K562 (cell line): ENCODE measurements at regions not wholly inside any gene's neighbourhood (a gene's known extent, or its start where the extent isn't known, plus 50 kb on each side); places are given as distances from the start of the nearest gene placed in this dataset.

Experiments used
- ATAC-seq: fragments of 200-7000 bp; cut with Tn5 transposase; 3 replicates; pipeline ENCODE4 v1.9.1; 2020; ENCODE audit warnings: moderate library complexity
- BruUV-seq: library from RNA; stranded (reverse); fragments of 400-500 nt; replicated peaks from 2 replicates; lab custom pipeline; 2021; lab: Mats Ljungman, UMichigan
- CTCF ChIA-PET: fragments of 300-600 bp; formaldehyde crosslinking; extraction: SDS; loops from one replicate; lab custom pipeline; 2021; ENCODE audit warnings: low intra/inter-chr PET ratio; lab: Yijun Ruan, JAX
- POLR2A ChIA-PET: fragments of 300-600, 350-650 bp; sonication (Branson Sonifier 250); formaldehyde crosslinking; extraction: SDS; loops from one replicate; lab custom pipeline; 2021; ENCODE audit warnings: antibody characterized with exemption, inconsistent platforms; lab: Yijun Ruan, JAX
- DNase-seq, 4 experiments: peaks; one replicate each; pipeline versions ENCODE4 v3.0.0 to v3.0.0-alpha.2; 2011 to 2018; ENCODE audit warnings: low spot score in 3 of 4, mixed read lengths in 3 of 4; ENCODE audit errors: extremely low read depth in 1 of 4
- FAIRE-seq: peaks from 2 replicates; lab custom pipeline; 2011; peaks lifted over from hg19 to GRCh38; lab: Jason Lieb, UNC
- H2AFZ ChIP-seq: 2 replicates; pipeline ENCODE4 v1.6.0; 2011; ENCODE audit warnings: low read depth, low read length, control low read depth, inconsistent platforms
- H3K27ac ChIP-seq: fragments of 200-600 bp; 3 replicates; pipeline ENCODE4 v1.8.0; 2011; ENCODE audit warnings: low read depth, mild to moderate bottlenecking, control low read depth, inconsistent platforms, low read length, moderate library complexity, mixed read lengths; ENCODE audit errors: extremely low read depth
- H3K27me3 ChIP-seq, 2 experiments: fragments of 300-600 bp in 1 of 2; 2 replicates in 1 of 2; 3 replicates in 1 of 2; pipeline versions ENCODE4 v1.6.0 to v1.8.0; 2011; ENCODE audit warnings: inconsistent platforms in 2 of 2, low read length in 2 of 2, mild to moderate bottlenecking in 1 of 2, mixed read lengths in 1 of 2, moderate library complexity in 1 of 2; ENCODE audit not compliant: control insufficient read depth in 2 of 2, insufficient read depth in 2 of 2
- H3K36me3 ChIP-seq: fragments of 300-600 bp; 3 replicates; pipeline ENCODE4 v1.8.0; 2011; ENCODE audit warnings: mild to moderate bottlenecking, low read length, inconsistent platforms; ENCODE audit not compliant: control insufficient read depth, insufficient read depth
- H3K4me1 ChIP-seq, 2 experiments: fragments of 200-600 bp in 1 of 2; replicated peaks in 1 of 2; 2 replicates in 1 of 2; 3 replicates in 1 of 2; pipeline versions ENCODE4 v1.5.1 to v1.8.0; 2011; ENCODE audit warnings: inconsistent platforms in 2 of 2, low read length in 2 of 2, mild to moderate bottlenecking in 1 of 2, mixed read lengths in 1 of 2, moderate library complexity in 1 of 2; ENCODE audit not compliant: control insufficient read depth in 2 of 2, insufficient read depth in 2 of 2
- H3K4me2 ChIP-seq: 2 replicates; pipeline ENCODE4 v1.6.1; 2011; ENCODE audit warnings: low read length, control low read depth, inconsistent platforms, mixed read lengths; ENCODE audit not compliant: insufficient read depth
- H3K4me3 ChIP-seq: fragments of 200-600 bp; sonication (generic), shearing (Covaris generic); 2 replicates; pipeline ENCODE4 v1.5.1; 2016; ENCODE audit warnings: control low read depth, inconsistent platforms
- H3K79me2 ChIP-seq: fragments of 200-600 bp; 3 replicates; pipeline ENCODE4 v1.8.0; 2011; ENCODE audit warnings: low read length, inconsistent platforms; ENCODE audit not compliant: control insufficient read depth, insufficient read depth
- H3K9ac ChIP-seq, 2 experiments: 2 replicates each; pipeline versions ENCODE4 v1.6.0 to v1.6.1; 2011; ENCODE audit warnings: low read depth in 2 of 2, low read length in 2 of 2, control low read depth in 1 of 2, inconsistent platforms in 1 of 2, mild to moderate bottlenecking in 1 of 2, mixed read lengths in 1 of 2; ENCODE audit not compliant: insufficient read depth in 1 of 2
- H3K9me1 ChIP-seq: one replicate; pipeline ENCODE4 v1.6.0; 2011; ENCODE audit warnings: inconsistent platforms, mild to moderate bottlenecking, low read length, moderate library complexity; ENCODE audit not compliant: control insufficient read depth, insufficient read depth
- H3K9me3 ChIP-seq: replicated peaks from 2 replicates; pipeline ENCODE4 v1.5.1; 2011; ENCODE audit warnings: low read depth, low read length, inconsistent platforms; ENCODE audit not compliant: control insufficient read depth, insufficient read depth
- H4K20me1 ChIP-seq: replicated peaks from 2 replicates; pipeline ENCODE4 v1.6.1; 2011; ENCODE audit warnings: low read length, inconsistent platforms, mixed read lengths; ENCODE audit not compliant: control insufficient read depth, insufficient read depth
- DNMT1 ChIP-seq: fragments of 450-650 bp; IDR thresholded peaks from 2 replicates; pipeline ENCODE4 v1.6.1; 2016; ENCODE audit warnings: antibody characterized with exemption, mild to moderate bottlenecking
- NCOA1 ChIP-seq: fragments of 450-650 bp; IDR thresholded peaks from 2 replicates; pipeline ENCODE4 v1.6.1; 2016; ENCODE audit warnings: low read depth
- ZBED1 ChIP-seq: IDR thresholded peaks from 2 replicates; pipeline ENCODE4 v1.6.1; 2014
- WGBS: fragments of 100-300 bp; shearing (Covaris generic); methylation state at CpG from one replicate; pipeline ENCODE4 v1.1.6; 2016; ENCODE audit warnings: low coverage, mixed read lengths; ENCODE audit not compliant: insufficient coverage; ENCODE audit errors: missing lambda C conversion rate; 5-methylcytosine and 5-hydroxymethylcytosine counted together
- in situ Hi-C: fragments of 300-500 bp; cut with MboI; formaldehyde crosslinking; loops from 4 replicates; pipeline ENCODE4 v1.15.0; 2018; ENCODE audit warnings: inconsistent platforms, mixed read lengths
- intact Hi-C: fragments of 100-400 bp; cut with micrococcal nuclease; formaldehyde crosslinking; loops from 2 replicates; pipeline ENCODE4 v1.14.2; 2022
- TF ChIP-seq, protein P1 (sequence below): sonication (generic); formaldehyde crosslinking; IDR thresholded peaks from 2 replicates; pipeline ENCODE4 v1.8.0; 2022; ENCODE audit warnings: missing genetic modification reagents, mild to moderate bottlenecking, borderline replicate concordance

DNA sequence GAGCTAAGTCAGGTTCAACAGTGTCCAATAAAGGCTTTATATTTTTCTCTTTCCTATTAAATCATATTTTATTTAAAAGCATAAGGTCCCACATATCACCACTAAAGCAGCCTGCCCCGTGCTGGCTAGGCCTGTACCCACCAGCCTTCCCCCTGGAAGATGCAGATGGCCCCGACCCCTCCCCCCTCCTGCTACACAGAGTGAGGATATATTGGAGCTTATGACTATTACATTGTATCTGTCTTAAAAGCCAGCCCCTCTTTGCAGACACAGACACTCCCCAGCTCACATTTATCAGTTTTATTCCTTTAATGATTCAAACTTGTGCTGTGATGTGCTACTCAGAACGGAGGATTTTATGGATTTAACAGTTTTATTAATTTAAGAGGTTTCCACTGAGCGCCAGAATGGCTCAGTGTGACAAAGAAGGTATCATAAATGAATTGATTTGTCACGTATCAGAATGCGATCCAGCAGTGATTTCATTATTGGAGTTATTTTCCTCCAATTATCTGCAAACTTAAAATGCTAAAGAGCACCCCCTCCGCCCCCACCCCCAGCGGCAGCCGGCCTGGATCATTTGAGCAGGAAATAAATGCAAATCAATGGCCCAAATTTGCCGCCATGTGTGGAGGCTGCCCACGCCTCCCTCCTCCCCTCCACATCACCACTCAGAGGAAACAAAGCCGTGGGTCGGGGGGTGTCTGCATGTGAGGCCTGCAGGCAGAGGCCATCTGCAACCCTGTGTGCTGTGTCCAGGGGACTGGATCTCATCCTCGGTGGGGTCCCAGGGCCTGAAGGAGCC lies 72.6 kb upstream of the ZMIZ1 start:
- POLR2A ChIA-PET, result no interaction called here
- in situ Hi-C loops, result no loop called here

More for the DNA sequence above, 72.6 kb upstream of the ZMIZ1 start:
- Histone ChIP-seq H2AFZ (no peak overlapping the region), H4K20me1 (no peaks in the 10 kb centered on the region; the same call in 1 of the 2 replicates), H3K36me3 (no peaks in the 10 kb centered on the region), H3K4me2 (no peak overlapping the region), H3K9me3 (no peaks in the 10 kb centered on the region), H3K9me1 (no peaks in the 10 kb centered on the region), H3K9ac (no peak overlapping the region; a peak in 1 of 4 replicates), H3K4me1 (peaks cover 0 to 6% of the 10 kb centered on the region in 2 experiments; a peak in 2 of 5 replicates), H3K4me3 (no peak overlapping the region), H3K27me3 (peaks cover 34 to 81% of the 10 kb centered on the region in 2 experiments), H3K27ac (no peak overlapping the region), H3K79me2 (no peaks in the 10 kb centered on the region)
- ATAC-seq, result no peak
- no peak for TF ChIP-seq DNMT1
- no peak for TF ChIP-seq ZBED1
- no peak for TF ChIP-seq NCOA1
- TF ChIP-seq, protein P1, sequence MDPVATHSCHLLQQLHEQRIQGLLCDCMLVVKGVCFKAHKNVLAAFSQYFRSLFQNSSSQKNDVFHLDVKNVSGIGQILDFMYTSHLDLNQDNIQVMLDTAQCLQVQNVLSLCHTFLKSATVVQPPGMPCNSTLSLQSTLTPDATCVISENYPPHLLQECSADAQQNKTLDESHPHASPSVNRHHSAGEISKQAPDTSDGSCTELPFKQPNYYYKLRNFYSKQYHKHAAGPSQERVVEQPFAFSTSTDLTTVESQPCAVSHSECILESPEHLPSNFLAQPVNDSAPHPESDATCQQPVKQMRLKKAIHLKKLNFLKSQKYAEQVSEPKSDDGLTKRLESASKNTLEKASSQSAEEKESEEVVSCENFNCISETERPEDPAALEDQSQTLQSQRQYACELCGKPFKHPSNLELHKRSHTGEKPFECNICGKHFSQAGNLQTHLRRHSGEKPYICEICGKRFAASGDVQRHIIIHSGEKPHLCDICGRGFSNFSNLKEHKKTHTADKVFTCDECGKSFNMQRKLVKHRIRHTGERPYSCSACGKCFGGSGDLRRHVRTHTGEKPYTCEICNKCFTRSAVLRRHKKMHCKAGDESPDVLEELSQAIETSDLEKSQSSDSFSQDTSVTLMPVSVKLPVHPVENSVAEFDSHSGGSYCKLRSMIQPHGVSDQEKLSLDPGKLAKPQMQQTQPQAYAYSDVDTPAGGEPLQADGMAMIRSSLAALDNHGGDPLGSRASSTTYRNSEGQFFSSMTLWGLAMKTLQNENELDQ, result no peak
- no peak for FAIRE-seq
- WGBS, result 11% methylated on average over 14 of the region's 14 CpGs
- CTCF ChIA-PET, result no interaction called here
- no peak for DNase-seq
- intact Hi-C loops, result no loop called here
- BruUV-seq, result no TSS peak
